ENCODE measurements at regions not wholly inside any gene's neighbourhood (a gene's known extent, or its start where the extent isn't known, plus 50 kb on each side); places are given as distances from the start of the nearest gene placed in this dataset.

- intact Hi-C loops (cut with DNase I): no loop called here
- TF ChIP-seq POLR2A (IDR thresholded peaks at IDR 0.05) (no peak), CTCF (IDR thresholded peaks at IDR 0.05) (no peak)
- H3K27me3 ChIP-seq: peaks cover 0 to 37% (median 6%) of the 10 kb centered on the region in 9 donors
- H3K9me3 ChIP-seq: no peaks in the 10 kb centered on the region
- DNase-seq (no peak), ATAC-seq (no peak)
- WGBS, 4 donors: 42 to 45% (median 44%) methylated on average over 4 of the region's 4 CpGs
- no peaks in the 10 kb centered on the region for H3K36me3 ChIP-seq
- no peak overlapping the region for H3K4me3 ChIP-seq
- H3K27ac ChIP-seq: no peak overlapping the region
- H3K4me1 ChIP-seq: no peaks in the 10 kb centered on the region
These were observed 443.8 kb downstream of the ZSWIM6 start for GRCh38 chr5:61775901-61776300.

GRCh38 chr5:61777292-61777691, 445.2 kb downstream of the ZSWIM6 start:
- H3K27me3 ChIP-seq: peaks cover 0 to 31% (median 3%) of the 10 kb centered on the region in 9 donors
- H3K4me3 ChIP-seq: no peak overlapping the region
- H3K4me1 ChIP-seq: no peaks in the 10 kb centered on the region
- DNase-seq (no peak), ATAC-seq (no peak)
- TF ChIP-seq CTCF (IDR thresholded peaks at IDR 0.05): no peak
- intact Hi-C loops (cut with DNase I): no loop called here
- no peaks in the 10 kb centered on the region for H3K36me3 ChIP-seq
- no peak overlapping the region for H3K27ac ChIP-seq
- H3K9me3 ChIP-seq: peaks cover 0 to 4% (median 0%) of the 10 kb centered on the region in 12 donors
- 37 to 47% (median 41%) methylated on average over 6 of the region's 6 CpGs for WGBS, 4 donors

- H3K36me3 ChIP-seq: no peaks in the 10 kb centered on the region
- TF ChIP-seq CTCF (IDR thresholded peaks at IDR 0.05) (no peak), POLR2A (IDR thresholded peaks at IDR 0.05) (no peak)
- ATAC-seq: no peak
- H3K4me1 ChIP-seq: no peaks in the 10 kb centered on the region
- WGBS, 4 donors: 65 to 76% (median 69%) methylated on average over 2 of the region's 2 CpGs
- intact Hi-C loops (cut with DNase I): no loop called here
- H3K9me3 ChIP-seq: peaks cover 0 to 4% (median 0%) of the 10 kb centered on the region in 12 donors
- H3K27ac ChIP-seq: no peak overlapping the region
- H3K4me3 ChIP-seq: no peak overlapping the region
- no peak for DNase-seq
- H3K27me3 ChIP-seq: peaks cover 0 to 19% (median 3%) of the 10 kb centered on the region in 9 donors
These were observed 447.7 kb downstream of the ZSWIM6 start for GRCh38 chr5:61779743-61780142.

- no peak overlapping the region for H3K27ac ChIP-seq
- H3K4me3 ChIP-seq: no peak overlapping the region
- DNase-seq (no peak), ATAC-seq (no peak)
- intact Hi-C loops (cut with DNase I): no loop called here
- no peaks in the 10 kb centered on the region for H3K4me1 ChIP-seq
- peaks cover 0 to 4% (median 0%) of the 10 kb centered on the region in 12 donors for H3K9me3 ChIP-seq
- no peak for TF ChIP-seq POLR2A (IDR thresholded peaks at IDR 0.05)
- no peak for TF ChIP-seq CTCF (IDR thresholded peaks at IDR 0.05)
- H3K36me3 ChIP-seq: no peaks in the 10 kb centered on the region
- WGBS, 4 donors: 51 to 63% (median 59%) methylated on average over 2 of the region's 2 CpGs
- peaks cover 0 to 7% (median 0%) of the 10 kb centered on the region in 9 donors for H3K27me3 ChIP-seq
These were observed 451.4 kb downstream of the ZSWIM6 start for GRCh38 chr5:61783481-61783880.
